ENCODE measurements at regions not wholly inside any gene's neighbourhood (a gene's known extent, or its start where the extent isn't known, plus 50 kb on each side); places are given as distances from the start of the nearest gene placed in this dataset.

DNA sequence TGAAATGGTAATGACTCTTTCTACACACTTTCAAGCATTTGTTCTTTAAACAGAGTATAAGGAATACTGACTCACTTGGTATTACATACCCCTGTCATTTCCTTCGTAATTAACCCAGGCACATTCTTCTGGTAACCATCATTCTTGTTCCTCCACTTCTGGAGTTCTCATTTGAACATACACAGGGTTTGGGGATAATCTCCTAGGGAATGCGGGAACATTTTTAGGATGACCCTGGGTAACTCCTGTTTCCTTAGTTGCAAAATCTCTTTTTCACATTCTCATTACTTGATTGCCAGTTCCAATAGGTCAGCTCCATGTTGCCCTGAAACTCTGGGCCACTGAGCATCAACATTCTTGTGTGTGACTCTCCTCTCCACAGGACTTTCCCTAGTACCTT lies 51.5 kb upstream of the E2F3 start:
- no peak overlapping the region for H3K27ac ChIP-seq
- WGBS, 4 donors: 80 to 90% (median 86%) methylated on average over 2 of the region's 2 CpGs

DNA sequence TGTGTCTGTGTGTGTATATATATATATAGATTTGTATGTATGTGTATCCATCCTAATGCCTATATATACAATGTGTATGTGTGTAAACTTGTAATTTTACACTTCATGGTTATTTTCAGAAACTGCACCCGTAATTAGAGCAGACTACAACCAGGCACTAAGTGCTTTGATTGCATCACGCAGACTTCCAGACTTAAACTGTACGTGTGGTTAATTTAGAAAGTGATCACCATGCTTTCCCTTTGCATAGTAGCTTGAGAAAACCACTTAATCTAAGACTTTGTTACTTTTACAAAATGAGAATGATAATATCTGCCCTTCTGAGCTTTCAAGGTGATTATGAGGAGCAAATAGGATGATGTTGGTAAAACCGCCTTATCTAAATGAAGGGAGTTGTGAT lies 50.1 kb upstream of the E2F3 start:
- no peak overlapping the region for H3K27ac ChIP-seq
- H3K4me1 ChIP-seq (replicated peaks in 1 of 2): no peaks in the 10 kb centered on the region
- no peak for DNase-seq
- 74 to 90% (median 84%) methylated on average over 4 of the region's 4 CpGs for WGBS, 4 donors
- no peak for TF ChIP-seq POLR2A (IDR thresholded peaks at IDR 0.05)
- TF ChIP-seq, protein P1, sequence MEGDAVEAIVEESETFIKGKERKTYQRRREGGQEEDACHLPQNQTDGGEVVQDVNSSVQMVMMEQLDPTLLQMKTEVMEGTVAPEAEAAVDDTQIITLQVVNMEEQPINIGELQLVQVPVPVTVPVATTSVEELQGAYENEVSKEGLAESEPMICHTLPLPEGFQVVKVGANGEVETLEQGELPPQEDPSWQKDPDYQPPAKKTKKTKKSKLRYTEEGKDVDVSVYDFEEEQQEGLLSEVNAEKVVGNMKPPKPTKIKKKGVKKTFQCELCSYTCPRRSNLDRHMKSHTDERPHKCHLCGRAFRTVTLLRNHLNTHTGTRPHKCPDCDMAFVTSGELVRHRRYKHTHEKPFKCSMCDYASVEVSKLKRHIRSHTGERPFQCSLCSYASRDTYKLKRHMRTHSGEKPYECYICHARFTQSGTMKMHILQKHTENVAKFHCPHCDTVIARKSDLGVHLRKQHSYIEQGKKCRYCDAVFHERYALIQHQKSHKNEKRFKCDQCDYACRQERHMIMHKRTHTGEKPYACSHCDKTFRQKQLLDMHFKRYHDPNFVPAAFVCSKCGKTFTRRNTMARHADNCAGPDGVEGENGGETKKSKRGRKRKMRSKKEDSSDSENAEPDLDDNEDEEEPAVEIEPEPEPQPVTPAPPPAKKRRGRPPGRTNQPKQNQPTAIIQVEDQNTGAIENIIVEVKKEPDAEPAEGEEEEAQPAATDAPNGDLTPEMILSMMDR (IDR thresholded peaks at IDR 0.05): no peak
- no peaks in the 10 kb centered on the region for H3K9me3 ChIP-seq (replicated peaks in 1 of 3)
- H3K36me3 ChIP-seq (replicated peaks in 1 of 2): no peaks in the 10 kb centered on the region
- H3K4me3 ChIP-seq: no peak overlapping the region
- intact Hi-C loops (cut with DNase I): no loop called here
- H3K27me3 ChIP-seq: no peaks in the 10 kb centered on the region

More for the DNA sequence above, 51.5 kb upstream of the E2F3 start:
- TF ChIP-seq, protein P1 (IDR thresholded peaks at IDR 0.05): no peak
- TF ChIP-seq POLR2A (IDR thresholded peaks at IDR 0.05): no peak
- no peaks in the 10 kb centered on the region for H3K4me1 ChIP-seq (replicated peaks in 1 of 2)
- no peaks in the 10 kb centered on the region for H3K9me3 ChIP-seq (replicated peaks in 1 of 3)
- H3K36me3 ChIP-seq (replicated peaks in 1 of 2): no peaks in the 10 kb centered on the region
- H3K4me3 ChIP-seq: no peak overlapping the region
- DNase-seq: no peak
- no peaks in the 10 kb centered on the region for H3K27me3 ChIP-seq
- intact Hi-C loops (cut with DNase I): no loop called here
